Testis (tissue), 2 donors: ENCODE measurements at regions not wholly inside any gene's neighbourhood (a gene's known extent, or its start where the extent isn't known, plus 50 kb on each side); places are given as distances from the start of the nearest gene placed in this dataset.

Experiments used
- DNase-seq: peaks from one replicate; pipeline ENCODE4 v3.0.0-alpha.2; 2019
- H3K27ac ChIP-seq, 2 donors: fragments of 200-600 bp; sonication (generic); one replicate each; pipeline ENCODE4 v1.5.1; 2019
- H3K27me3 ChIP-seq: fragments of 200-600 bp; sonication (generic); one replicate; pipeline ENCODE4 v1.5.1; 2019
- H3K36me3 ChIP-seq: fragments of 200-600 bp; sonication (generic); one replicate; pipeline ENCODE4 v1.5.1; 2017; ENCODE audit warnings: low read depth; ENCODE audit errors: missing control alignments
- H3K4me1 ChIP-seq: fragments of 200-600 bp; sonication (generic); one replicate; pipeline ENCODE4 v1.5.1; 2019
- H3K4me3 ChIP-seq, 2 donors: fragments of 200-600 bp; sonication (generic); one replicate each; pipeline ENCODE4 v1.5.1; 2017 to 2019
- H3K9me3 ChIP-seq: fragments of 200-600 bp; sonication (generic); one replicate; pipeline ENCODE4 v1.5.1; 2017
- POLR2A ChIP-seq: fragments of 450-650 bp; IDR thresholded peaks from one replicate; pipeline ENCODE4 v1.6.1; 2017; ENCODE audit warnings: antibody characterized with exemption, mild to moderate bottlenecking, moderate library complexity
- WGBS, 2 donors: methylation state at CpG; one replicate each; pipeline ENCODE4 v1.1.5; 2018; 5-methylcytosine and 5-hydroxymethylcytosine counted together
- intact Hi-C: fragments of 100-400 bp; cut with DNase I; formaldehyde crosslinking; loops from one replicate; pipeline ENCODE4 v1.15.1; 2023; ENCODE audit warnings: low total_unique reads
- TF ChIP-seq, protein P1 (sequence below), 3 experiments: fragments of 450-650 bp in 2 of 3; fragments of 200-600 bp in 1 of 3; sonication (generic) in 1 of 3; IDR thresholded peaks; one replicate each; pipeline ENCODE4 v1.5.1; 2016 to 2019; ENCODE audit warnings: antibody characterized with exemption in 3 of 3, mild to moderate bottlenecking in 2 of 3, moderate library complexity in 1 of 3

- Histone ChIP-seq H3K4me1 (no peaks in the 10 kb centered on the region), H3K27me3 (no peaks in the 10 kb centered on the region), H3K9me3 (no peaks in the 10 kb centered on the region), H3K27ac (no peak overlapping the region), H3K4me3 (no peak overlapping the region), H3K36me3 (no peaks in the 10 kb centered on the region)
- intact Hi-C loops: no loop called here
- no peak for DNase-seq
- 48 to 50% methylated on average over 8 of the region's 8 CpGs for WGBS, 2 donors
- TF ChIP-seq POLR2A: no peak
- TF ChIP-seq, protein P1, sequence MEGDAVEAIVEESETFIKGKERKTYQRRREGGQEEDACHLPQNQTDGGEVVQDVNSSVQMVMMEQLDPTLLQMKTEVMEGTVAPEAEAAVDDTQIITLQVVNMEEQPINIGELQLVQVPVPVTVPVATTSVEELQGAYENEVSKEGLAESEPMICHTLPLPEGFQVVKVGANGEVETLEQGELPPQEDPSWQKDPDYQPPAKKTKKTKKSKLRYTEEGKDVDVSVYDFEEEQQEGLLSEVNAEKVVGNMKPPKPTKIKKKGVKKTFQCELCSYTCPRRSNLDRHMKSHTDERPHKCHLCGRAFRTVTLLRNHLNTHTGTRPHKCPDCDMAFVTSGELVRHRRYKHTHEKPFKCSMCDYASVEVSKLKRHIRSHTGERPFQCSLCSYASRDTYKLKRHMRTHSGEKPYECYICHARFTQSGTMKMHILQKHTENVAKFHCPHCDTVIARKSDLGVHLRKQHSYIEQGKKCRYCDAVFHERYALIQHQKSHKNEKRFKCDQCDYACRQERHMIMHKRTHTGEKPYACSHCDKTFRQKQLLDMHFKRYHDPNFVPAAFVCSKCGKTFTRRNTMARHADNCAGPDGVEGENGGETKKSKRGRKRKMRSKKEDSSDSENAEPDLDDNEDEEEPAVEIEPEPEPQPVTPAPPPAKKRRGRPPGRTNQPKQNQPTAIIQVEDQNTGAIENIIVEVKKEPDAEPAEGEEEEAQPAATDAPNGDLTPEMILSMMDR (IDR thresholded peaks at IDR 0.05): no peak
Measured at GRCh38 chr2:60125611-60126426, 427.6 kb downstream of the BCL11A start.

- H3K36me3 ChIP-seq: no peaks in the 10 kb centered on the region
- H3K4me1 ChIP-seq: no peaks in the 10 kb centered on the region
- H3K27me3 ChIP-seq: no peaks in the 10 kb centered on the region
- WGBS, 2 donors: 77 to 78% methylated on average over 2 of the region's 2 CpGs
- H3K9me3 ChIP-seq: no peaks in the 10 kb centered on the region
- intact Hi-C loops: no loop called here
- H3K27ac ChIP-seq: no peak overlapping the region
- H3K4me3 ChIP-seq: no peak overlapping the region
- TF ChIP-seq POLR2A: no peak
- TF ChIP-seq, protein P1 (IDR thresholded peaks at IDR 0.05): no peak
- no peak for DNase-seq
Measured at GRCh38 chr2:60119778-60120177, 433.7 kb downstream of the BCL11A start.

- no peak for DNase-seq
- Histone ChIP-seq H3K27me3 (no peaks in the 10 kb centered on the region), H3K9me3 (no peaks in the 10 kb centered on the region), H3K27ac (no peak overlapping the region), H3K36me3 (no peaks in the 10 kb centered on the region), H3K4me3 (no peak overlapping the region), H3K4me1 (no peaks in the 10 kb centered on the region)
- 92 to 93% methylated on average over 1 of the region's 1 CpG for WGBS, 2 donors
- intact Hi-C loops: no loop called here
- TF ChIP-seq, protein P1 (IDR thresholded peaks at IDR 0.05): no peak
- TF ChIP-seq POLR2A: no peak
Measured at GRCh38 chr2:60118917-60119316, 434.5 kb downstream of the BCL11A start.

- Histone ChIP-seq H3K4me3 (no peak overlapping the region), H3K36me3 (no peaks in the 10 kb centered on the region), H3K27ac (no peak overlapping the region), H3K4me1 (no peaks in the 10 kb centered on the region), H3K9me3 (no peaks in the 10 kb centered on the region), H3K27me3 (no peaks in the 10 kb centered on the region)
- WGBS, 2 donors: 70 to 79% methylated on average over 1 of the region's 1 CpG
- no peak for DNase-seq
- TF ChIP-seq POLR2A: no peak
- TF ChIP-seq, protein P1 (IDR thresholded peaks at IDR 0.05): no peak
- intact Hi-C loops: no loop called here
Measured at GRCh38 chr2:60118061-60118460, 435.4 kb downstream of the BCL11A start.
